NCI-H2081 (cell line): ENCODE measurements at regions not wholly inside any gene's neighbourhood (a gene's known extent, or its start where the extent isn't known, plus 50 kb on each side); places are given as distances from the start of the nearest gene placed in this dataset.
A peak's percentile ranks its signal among the peaks of the same experiment; 100 is the strongest.

ENCODE experiments used
- DNase-seq, 2 experiments: peaks; one replicate each; lab custom pipeline; 2025; lab: John Stamatoyannopoulos, UW

GRCh38 chr11:128260398-128260797 is 327.0 kb downstream of the ETS1 start:
- DNase-seq, result no peak

GRCh38 chr11:128259816-128260215 is 327.5 kb downstream of the ETS1 start:
- no peak for DNase-seq

GRCh38 chr11:128254941-128255340 is 332.4 kb downstream of the ETS1 start:
- DNase-seq, result no peak

GRCh38 chr11:128251140-128251539 is 336.2 kb downstream of the ETS1 start:
- DNase-seq, result no peak

- DNase-seq, result no peak
These were observed 336.9 kb downstream of the ETS1 start for GRCh38 chr11:128250482-128250881.

- DNase-seq, result no peak
These were observed 340.4 kb downstream of the ETS1 start for GRCh38 chr11:128246810-128247594.

- no peak for DNase-seq
These were observed 341.0 kb downstream of the ETS1 start for GRCh38 chr11:128246364-128246801.

- no peak for DNase-seq
These were observed 342.5 kb downstream of the ETS1 start for GRCh38 chr11:128244871-128245270.

- DNase-seq, result no peak
These were observed 344.9 kb downstream of the ETS1 start for GRCh38 chr11:128242451-128242850.

- DNase-seq, result no peak
These were observed 346.8 kb downstream of the ETS1 start for GRCh38 chr11:128240546-128240945.

GRCh38 chr11:128239306-128239705 is 348.1 kb downstream of the ETS1 start:
- no peak for DNase-seq

GRCh38 chr11:128238521-128239265 is 348.7 kb downstream of the ETS1 start:
- DNase-seq, result no peak

GRCh38 chr11:128236506-128237498 is 350.6 kb downstream of the ETS1 start:
- no peak for DNase-seq

GRCh38 chr11:128235958-128236357 is 351.4 kb downstream of the ETS1 start:
- peak; percentile 30 to 63 for DNase-seq

GRCh38 chr11:128235426-128235825 is 351.9 kb downstream of the ETS1 start:
- DNase-seq, result peak in 1 of 2 experiments; percentile 14

GRCh38 chr11:128234143-128234542 is 353.2 kb downstream of the ETS1 start:
- DNase-seq, result no peak

- DNase-seq, result no peak
These were observed 354.8 kb downstream of the ETS1 start for GRCh38 chr11:128232588-128232987.

- no peak for DNase-seq
These were observed 355.4 kb downstream of the ETS1 start for GRCh38 chr11:128231845-128232410.

GRCh38 chr11:128227466-128227865 is 359.9 kb downstream of the ETS1 start:
- no peak for DNase-seq

GRCh38 chr11:128226106-128226716 is 361.1 kb downstream of the ETS1 start:
- no peak for DNase-seq

- DNase-seq, result no peak
These were observed 365.0 kb downstream of the ETS1 start for GRCh38 chr11:128222245-128222884.
